ENCODE measurements at regions not wholly inside any gene's neighbourhood (a gene's known extent, or its start where the extent isn't known, plus 50 kb on each side); places are given as distances from the start of the nearest gene placed in this dataset.

DNA sequence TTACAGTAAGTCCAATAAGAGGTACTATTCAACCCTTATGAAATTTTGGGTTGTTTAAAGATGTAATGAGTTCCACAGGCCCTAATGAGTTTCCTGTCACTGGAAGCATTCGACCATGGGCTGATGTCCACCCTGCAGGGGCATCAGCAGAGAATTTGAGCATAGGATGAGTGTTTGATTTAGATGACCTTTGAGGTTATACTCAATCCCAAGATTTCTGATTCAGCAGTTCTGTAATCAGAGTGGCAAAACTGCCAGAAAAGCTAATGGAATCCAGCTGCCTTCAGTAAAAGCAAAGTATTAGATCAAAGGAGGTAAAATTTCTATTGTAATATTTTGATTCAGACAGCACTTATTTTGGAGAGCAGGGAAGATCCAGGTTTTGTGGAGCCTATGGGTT is 68.3 kb downstream of the COX7C start:
- no peak for TF ChIP-seq EZH2 (IDR thresholded peaks at IDR 0.05; ENCODE audit: borderline replicate concordance, low read length)
- TF ChIP-seq, protein P1, sequence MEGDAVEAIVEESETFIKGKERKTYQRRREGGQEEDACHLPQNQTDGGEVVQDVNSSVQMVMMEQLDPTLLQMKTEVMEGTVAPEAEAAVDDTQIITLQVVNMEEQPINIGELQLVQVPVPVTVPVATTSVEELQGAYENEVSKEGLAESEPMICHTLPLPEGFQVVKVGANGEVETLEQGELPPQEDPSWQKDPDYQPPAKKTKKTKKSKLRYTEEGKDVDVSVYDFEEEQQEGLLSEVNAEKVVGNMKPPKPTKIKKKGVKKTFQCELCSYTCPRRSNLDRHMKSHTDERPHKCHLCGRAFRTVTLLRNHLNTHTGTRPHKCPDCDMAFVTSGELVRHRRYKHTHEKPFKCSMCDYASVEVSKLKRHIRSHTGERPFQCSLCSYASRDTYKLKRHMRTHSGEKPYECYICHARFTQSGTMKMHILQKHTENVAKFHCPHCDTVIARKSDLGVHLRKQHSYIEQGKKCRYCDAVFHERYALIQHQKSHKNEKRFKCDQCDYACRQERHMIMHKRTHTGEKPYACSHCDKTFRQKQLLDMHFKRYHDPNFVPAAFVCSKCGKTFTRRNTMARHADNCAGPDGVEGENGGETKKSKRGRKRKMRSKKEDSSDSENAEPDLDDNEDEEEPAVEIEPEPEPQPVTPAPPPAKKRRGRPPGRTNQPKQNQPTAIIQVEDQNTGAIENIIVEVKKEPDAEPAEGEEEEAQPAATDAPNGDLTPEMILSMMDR (IDR thresholded peaks at IDR 0.05; ENCODE audit: low read length): no peak
